ENCODE measurements at regions not wholly inside any gene's neighbourhood (a gene's known extent, or its start where the extent isn't known, plus 50 kb on each side); places are given as distances from the start of the nearest gene placed in this dataset.
"Not testable (repeated sequence)": the region's sequence is repeated elsewhere in the genome, so short reads cannot be mapped to it uniquely, and the experiment has no call there.

GRCh38 chr6:144493035-144493910 is 208.1 kb downstream of the UTRN start:
- ATAC-seq (no peak), DNase-seq (ENCODE audit: low spot score) (no peak)
- intact Hi-C loops (cut with DNase I) = no loop called here

DNA sequence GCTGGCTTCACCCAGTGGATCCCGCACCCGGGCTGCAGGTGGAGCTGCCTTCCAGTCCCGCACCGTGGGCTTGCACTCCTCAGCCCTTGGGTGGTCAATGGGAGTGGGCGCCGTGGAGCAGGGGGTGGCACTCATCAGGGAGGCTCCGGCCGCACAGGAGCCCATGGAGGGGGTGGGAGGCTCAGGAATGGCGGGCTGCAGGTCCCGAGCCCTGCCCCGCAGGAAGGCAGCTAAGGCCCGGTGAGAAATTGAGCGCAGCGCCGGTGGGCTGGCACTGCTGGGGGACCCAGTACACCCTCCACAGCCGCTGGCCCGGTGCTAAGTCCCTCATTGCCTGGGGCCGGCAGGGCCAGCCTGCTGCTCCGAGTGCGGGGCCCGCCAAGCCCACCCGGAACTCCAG is 209.9 kb downstream of the UTRN start:
- ATAC-seq; DNase-seq (ENCODE audit: low spot score); intact Hi-C loops (cut with DNase I): not testable (repeated sequence)

- intact Hi-C loops (cut with DNase I) = no loop called here
- ATAC-seq = no peak
Observed at GRCh38 chr6:144497650-144498049, 212.5 kb downstream of the UTRN start.

DNA sequence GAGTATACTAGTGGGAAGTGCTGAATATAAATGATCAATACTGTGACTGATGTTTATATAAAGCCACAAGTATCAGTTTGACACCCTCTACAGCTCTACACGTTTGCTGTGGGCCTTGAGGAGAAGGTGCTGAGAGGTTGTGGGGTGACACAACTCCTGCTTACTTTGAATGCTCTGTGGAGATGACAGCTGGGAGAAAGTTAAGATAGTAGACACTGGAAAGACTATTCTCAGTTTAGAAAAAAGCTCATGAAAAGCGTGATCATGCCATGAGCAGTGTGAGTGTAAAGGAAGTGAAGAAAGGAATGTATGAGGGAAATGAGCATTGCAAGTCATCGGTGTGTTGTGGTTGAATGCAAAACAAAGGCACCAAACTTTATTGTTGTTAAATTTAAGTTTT is 215.8 kb downstream of the UTRN start:
- no peak for DNase-seq (ENCODE audit: low spot score)
- ATAC-seq = no peak
- intact Hi-C loops (cut with DNase I) = no loop called here

More at GRCh38 chr6:144497650-144498049, 212.5 kb downstream of the UTRN start:
- no peak for DNase-seq (ENCODE audit: low spot score)

GRCh38 chr6:144505214-144505613 is 220.1 kb downstream of the UTRN start:
- DNase-seq (ENCODE audit: low spot score); intact Hi-C loops (cut with DNase I); ATAC-seq: not testable (repeated sequence)

DNA sequence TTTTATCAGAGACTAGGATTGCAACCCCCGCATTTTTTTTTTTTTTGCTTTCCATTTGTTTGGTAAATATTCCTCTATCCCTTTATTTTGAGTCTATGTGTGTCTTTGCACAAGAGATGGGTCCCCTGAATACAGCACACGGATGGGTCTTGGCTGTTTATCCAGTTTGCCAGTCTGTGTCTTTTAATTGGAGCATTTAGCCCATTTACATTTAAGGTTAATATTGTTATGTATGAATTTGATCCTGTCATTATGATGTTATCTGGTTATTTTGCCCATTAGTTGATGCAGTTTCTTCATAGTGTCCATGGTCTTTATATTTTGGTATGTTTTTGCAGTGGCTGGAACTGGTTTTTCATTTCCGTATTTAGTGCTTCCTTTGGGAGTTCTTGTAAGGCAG is 220.9 kb downstream of the UTRN start:
- ATAC-seq; DNase-seq (ENCODE audit: low spot score); intact Hi-C loops (cut with DNase I): not testable (repeated sequence)

DNA sequence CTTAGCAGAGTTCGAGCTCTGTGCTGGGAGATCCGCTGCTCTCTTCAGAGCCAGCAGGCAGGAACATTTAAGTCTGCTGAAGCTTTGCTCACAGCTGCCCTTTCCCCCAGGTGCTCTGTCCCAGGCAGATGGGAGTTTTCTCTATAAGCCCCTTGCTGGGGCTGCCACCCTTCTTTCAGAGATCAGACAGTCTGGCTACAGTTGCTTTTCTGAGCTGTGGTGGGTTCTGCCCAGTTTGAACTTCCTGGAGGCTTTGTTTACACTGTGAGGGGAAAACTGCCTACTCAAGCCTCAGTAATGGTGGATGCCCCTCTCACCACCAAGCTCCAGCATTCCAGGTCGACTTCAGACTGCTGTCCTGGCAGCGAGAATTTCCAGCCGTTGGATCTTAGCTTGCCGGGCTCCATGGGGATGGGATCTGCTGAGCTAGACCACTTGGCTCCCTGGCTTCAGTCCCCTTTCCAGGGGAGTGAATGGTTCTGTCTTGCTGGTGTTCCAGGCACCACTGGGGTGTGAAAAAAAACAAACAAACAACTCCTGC is 222.7 kb downstream of the UTRN start:
- ATAC-seq; intact Hi-C loops (cut with DNase I); DNase-seq (ENCODE audit: low spot score): not testable (repeated sequence)

- ATAC-seq (no peak), DNase-seq (ENCODE audit: low spot score) (no peak)
- intact Hi-C loops (cut with DNase I) = no loop called here
Observed at GRCh38 chr6:144510859-144511258, 225.7 kb downstream of the UTRN start.

DNA sequence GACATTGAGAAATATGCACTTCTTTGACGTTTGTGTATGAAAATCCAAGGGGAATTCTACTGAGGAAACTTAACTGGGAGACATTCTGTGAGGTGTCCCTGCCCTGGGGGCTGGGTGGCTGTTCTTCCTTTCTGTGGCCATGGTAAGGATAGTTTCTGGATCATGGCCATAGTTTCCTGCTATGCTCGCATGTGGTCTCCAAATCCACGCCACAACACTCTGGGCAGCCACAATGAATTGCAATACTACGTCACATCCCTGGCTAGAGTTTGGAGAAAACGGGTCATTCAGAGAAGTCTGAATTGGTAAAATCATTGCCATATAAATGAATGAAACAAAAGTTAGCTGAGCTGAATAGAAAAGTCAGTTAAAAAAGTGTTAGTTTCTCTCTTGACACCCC is 230.6 kb downstream of the UTRN start:
- intact Hi-C loops (cut with DNase I) = no loop called here
- no peak for ATAC-seq

DNA sequence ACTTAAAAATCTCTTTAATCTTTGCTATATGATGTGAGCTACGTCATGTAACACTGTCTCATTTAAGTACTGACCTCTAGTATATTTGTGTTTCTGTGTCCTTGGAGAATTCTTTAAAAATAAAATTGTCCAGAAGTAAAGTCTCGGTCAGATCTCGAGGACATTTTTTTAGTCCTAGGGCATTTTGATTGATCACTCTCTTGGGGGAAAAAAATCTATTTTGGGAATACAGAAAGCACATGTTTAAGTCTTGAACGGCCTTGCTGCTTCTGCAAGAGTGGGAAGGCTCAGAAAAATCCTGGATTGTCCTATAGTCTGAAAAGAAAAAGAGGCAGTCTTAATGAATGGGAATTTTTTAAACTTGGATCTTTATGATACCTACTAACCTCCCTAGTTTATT is 234.3 kb downstream of the UTRN start:
- no peak for DNase-seq (ENCODE audit: low spot score)
- no peak for ATAC-seq
- intact Hi-C loops (cut with DNase I) = no loop called here

More for the DNA sequence above, 230.6 kb downstream of the UTRN start:
- no peak for DNase-seq (ENCODE audit: low spot score)

- ATAC-seq (no peak), DNase-seq (ENCODE audit: low spot score) (no peak)
- intact Hi-C loops (cut with DNase I) = no loop called here
Observed at GRCh38 chr6:144528743-144529425, 243.7 kb downstream of the UTRN start.

DNA sequence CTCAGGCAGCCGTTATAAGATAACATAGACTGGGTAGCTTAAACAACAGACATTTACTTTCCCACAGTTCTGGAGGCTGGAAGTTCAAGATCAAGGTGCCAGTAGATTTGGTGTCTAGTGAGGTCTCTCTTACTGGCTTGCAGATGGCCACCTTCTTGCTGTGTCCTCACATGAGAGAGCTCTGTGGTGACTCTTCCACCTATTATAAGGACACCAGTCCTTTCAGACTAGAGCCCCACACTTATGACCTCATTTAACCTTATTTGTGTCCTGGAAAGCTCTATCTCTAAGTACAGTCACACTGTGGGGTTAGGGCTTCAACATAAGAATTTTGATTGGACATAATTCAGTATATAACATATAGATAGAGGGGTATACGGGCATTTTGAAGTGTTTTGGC is 245.0 kb downstream of the UTRN start:
- intact Hi-C loops (cut with DNase I) = no loop called here
- DNase-seq (ENCODE audit: low spot score) = no peak
- ATAC-seq = no peak

GRCh38 chr6:144532238-144532637 is 247.1 kb downstream of the UTRN start:
- ATAC-seq; DNase-seq (ENCODE audit: low spot score); intact Hi-C loops (cut with DNase I): not testable (repeated sequence)

- intact Hi-C loops (cut with DNase I) = no loop called here
- peak; percentile 46 for ATAC-seq
- no peak for DNase-seq (ENCODE audit: low spot score)
Observed at GRCh38 chr6:144534180-144534579, 249.0 kb downstream of the UTRN start.

GRCh38 chr6:144535630-144536029 is 250.5 kb downstream of the UTRN start:
- intact Hi-C loops (cut with DNase I) = no loop called here
- ATAC-seq (no peak), DNase-seq (ENCODE audit: low spot score) (no peak)

DNA sequence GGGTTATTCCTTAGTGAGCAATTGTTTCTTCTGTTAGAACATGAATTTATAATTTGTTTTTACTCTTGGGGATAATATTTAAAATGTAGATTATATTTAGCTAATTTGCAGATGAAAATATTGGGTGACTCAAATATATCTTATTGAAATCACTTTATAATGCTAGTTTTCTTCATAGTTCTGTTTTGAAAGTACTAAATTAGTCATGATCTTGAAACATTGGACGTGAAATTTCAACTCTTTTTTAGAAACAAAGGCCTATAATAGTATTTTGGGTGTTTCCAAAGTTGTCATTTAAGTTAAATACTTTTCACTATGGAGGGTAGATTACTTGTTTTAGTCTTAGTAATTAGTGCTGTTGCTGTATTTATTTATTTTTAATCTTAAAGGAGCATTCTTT is 250.9 kb downstream of the UTRN start:
- DNase-seq (ENCODE audit: low spot score) (no peak), ATAC-seq (no peak)
- intact Hi-C loops (cut with DNase I) = no loop called here

DNA sequence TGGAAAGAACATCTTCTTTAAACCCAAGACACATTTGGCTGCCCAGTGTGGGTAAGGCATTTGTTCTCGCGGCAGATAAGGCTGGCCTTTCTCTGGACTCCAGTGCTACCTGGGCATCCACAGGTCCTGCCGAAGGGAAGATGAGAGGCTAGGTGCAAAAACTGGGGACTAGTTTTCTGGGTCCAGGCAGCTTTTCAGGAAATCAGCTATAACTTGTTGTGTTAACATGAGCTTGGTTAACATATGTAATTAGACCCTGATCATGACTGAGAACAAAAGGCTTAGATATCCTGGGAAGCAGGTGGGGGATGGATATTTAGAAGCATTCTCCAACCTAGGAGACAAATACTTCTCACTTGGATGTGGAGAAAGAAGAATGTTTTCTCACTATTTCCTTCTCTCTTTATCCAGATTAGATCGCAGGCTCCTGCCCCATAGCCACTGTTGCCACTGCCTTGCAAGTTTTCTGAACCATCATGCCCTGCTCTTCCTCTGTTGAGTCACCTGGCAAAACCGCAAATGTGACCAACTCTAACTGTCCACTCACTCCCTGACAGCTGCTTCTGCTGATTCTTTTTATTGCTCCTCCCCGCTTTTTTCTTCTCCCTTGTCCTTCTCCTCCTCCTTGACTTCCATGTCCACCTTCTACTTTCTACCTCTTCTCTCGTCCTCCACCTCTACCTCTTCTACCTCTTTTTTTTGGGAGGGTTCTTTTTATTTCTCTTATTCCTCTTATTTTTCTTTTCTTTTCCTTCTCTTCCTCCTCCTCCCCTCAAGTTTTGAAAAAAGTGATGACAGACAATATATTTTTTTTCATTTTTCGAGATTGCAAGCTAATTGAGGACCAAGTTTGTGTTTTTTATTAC is 258.1 kb downstream of the UTRN start:
- intact Hi-C loops (cut with DNase I) = no loop called here
- DNase-seq (ENCODE audit: low spot score) (no peak), ATAC-seq (no peak)

DNA sequence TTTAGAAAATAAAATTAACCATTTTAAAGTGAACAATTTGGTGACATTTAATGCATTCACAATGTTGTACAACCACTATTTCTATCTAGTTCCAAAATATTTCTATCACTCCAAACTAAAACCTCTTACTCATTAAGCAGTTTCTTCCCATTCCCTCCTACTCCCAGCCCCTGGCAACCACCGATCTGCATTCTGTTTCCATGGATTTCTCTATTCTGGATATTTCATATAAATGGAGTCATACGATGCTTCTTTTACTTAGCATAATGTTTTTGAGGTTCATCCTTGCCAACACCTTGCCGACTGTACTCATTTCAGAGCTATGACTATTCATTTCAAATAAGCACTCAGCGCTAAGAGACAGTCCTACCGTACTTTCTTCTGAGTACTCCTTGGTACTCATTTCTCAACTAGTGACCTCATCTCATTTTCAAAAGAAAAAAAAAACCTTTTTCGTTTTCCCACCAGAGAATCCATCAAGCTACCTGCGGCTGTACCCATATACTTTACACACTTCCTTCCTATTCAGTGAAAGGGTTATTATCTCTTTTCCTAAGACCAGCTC is 259.2 kb downstream of the UTRN start:
- DNase-seq (ENCODE audit: low spot score) (no peak), ATAC-seq (no peak)
- intact Hi-C loops (cut with DNase I) = no loop called here

GRCh38 chr6:144546807-144547206 is 261.7 kb downstream of the UTRN start:
- no peak for ATAC-seq
- intact Hi-C loops (cut with DNase I) = no loop called here

More at GRCh38 chr6:144546807-144547206, 261.7 kb downstream of the UTRN start:
- DNase-seq (ENCODE audit: low spot score) = no peak

Measured in sciatic nerve (tissue), 2 donors.